Small intestine (tissue), 7 donors: ENCODE measurements at regions not wholly inside any gene's neighbourhood (a gene's known extent, or its start where the extent isn't known, plus 50 kb on each side); places are given as distances from the start of the nearest gene placed in this dataset.

Source experiments
- DNase-seq, 2 donors: peaks; one replicate each; pipeline versions ENCODE4 v3.0.0 to v3.0.0-alpha.2; 2013
- FAIRE-seq: peaks from 2 replicates; lab custom pipeline; 2012; peaks lifted over from hg19 to GRCh38; lab: Jason Lieb, UNC
- H3K27ac ChIP-seq, 3 donors: one replicate each; pipeline ENCODE4 v1.5.1; 2013; ENCODE audit warnings: low read length in 2 of 3, mild to moderate bottlenecking in 2 of 3, control low read depth in 1 of 3, inconsistent platforms in 1 of 3, low read depth in 1 of 3, moderate library complexity in 1 of 3
- H3K27me3 ChIP-seq, 3 donors: one replicate each; pipeline ENCODE4 v1.6.1; 2013; ENCODE audit warnings: low read length in 3 of 3, inconsistent platforms in 1 of 3; ENCODE audit not compliant: control insufficient read depth in 3 of 3, insufficient read depth in 3 of 3
- H3K36me3 ChIP-seq, 3 donors: one replicate each; pipeline ENCODE4 v1.6.1; 2013; ENCODE audit warnings: low read length in 3 of 3, inconsistent platforms in 1 of 3, low read depth in 1 of 3, mild to moderate bottlenecking in 1 of 3, moderate library complexity in 1 of 3; ENCODE audit not compliant: control insufficient read depth in 3 of 3, insufficient read depth in 2 of 3
- H3K4me1 ChIP-seq, 3 donors: one replicate each; pipeline ENCODE4 v1.6.1; 2013; ENCODE audit warnings: low read length in 2 of 3, inconsistent platforms in 1 of 3, low read depth in 1 of 3, mild to moderate bottlenecking in 1 of 3, moderate library complexity in 1 of 3; ENCODE audit not compliant: control insufficient read depth in 3 of 3, insufficient read depth in 2 of 3
- H3K4me3 ChIP-seq, 3 donors: one replicate each; pipeline ENCODE4 v1.5.1; 2013; ENCODE audit warnings: low read length in 3 of 3, control low read depth in 1 of 3, inconsistent platforms in 1 of 3, low read depth in 1 of 3, mild to moderate bottlenecking in 1 of 3, moderate library complexity in 1 of 3
- H3K9me3 ChIP-seq, 2 donors: one replicate each; pipeline ENCODE4 v1.6.1; 2013; ENCODE audit warnings: low read depth in 1 of 2, low read length in 1 of 2; ENCODE audit not compliant: control insufficient read depth in 2 of 2, insufficient read depth in 1 of 2
- WGBS, 3 donors: extraction: QIAGEN DNeasy Blood & Tissue Kit; methylation state at CpG; one replicate each; pipeline ENCODE4 v1.1.7; 2013; 5-methylcytosine and 5-hydroxymethylcytosine counted together
- donor health status: healthy with polysubstance abuse.
- donor health status: control.
- donor health status: control.
- donor health status: Bipolar disorder and iron deficiency.
- donor health status: healthy.

DNA sequence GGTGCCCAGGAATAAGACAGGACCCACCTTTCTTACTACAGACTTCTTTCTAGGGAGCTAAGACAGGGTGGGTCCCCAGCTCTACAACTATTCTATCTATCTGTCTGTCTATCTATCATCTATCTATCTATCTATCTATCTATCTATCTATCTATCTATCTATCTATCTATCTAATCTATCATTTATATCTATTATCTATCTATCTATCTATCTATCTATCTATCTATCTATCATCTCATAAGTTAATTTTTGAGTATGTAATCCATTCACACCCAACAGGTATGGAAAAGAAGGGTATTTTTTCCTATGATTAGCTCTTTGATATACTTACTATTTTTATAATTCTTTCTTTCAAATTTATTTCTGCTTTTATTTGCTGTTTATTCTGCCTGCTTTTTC is 55.9 kb downstream of the BAMBI start:
- no peak for DNase-seq
- FAIRE-seq: no peak
- Histone ChIP-seq H3K9me3 (peaks cover 0 to 4% of the 10 kb centered on the region in 2 donors), H3K4me1 (no peaks in the 10 kb centered on the region), H3K27me3 (no peaks in the 10 kb centered on the region), H3K36me3 (no peaks in the 10 kb centered on the region), H3K4me3 (no peak overlapping the region), H3K27ac (no peak overlapping the region)

DNA sequence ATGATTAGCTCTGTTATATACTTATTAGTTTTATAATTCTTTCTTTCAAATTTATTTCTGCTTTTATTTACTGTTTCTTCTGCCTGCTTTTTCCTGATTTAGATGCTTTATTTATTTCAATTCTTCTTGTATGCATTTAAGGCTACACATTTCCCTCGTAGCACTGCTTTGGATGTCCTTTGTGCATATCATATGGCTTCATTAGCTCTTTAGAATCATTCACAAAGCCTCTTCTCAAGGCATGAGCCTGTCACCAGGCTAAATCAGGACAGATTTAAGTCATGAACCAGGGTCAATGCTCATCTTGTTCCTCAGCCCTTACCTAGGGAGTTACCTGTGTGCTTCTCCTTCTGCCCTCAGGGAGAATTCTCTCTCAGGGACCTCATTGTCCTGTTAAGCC is 56.3 kb downstream of the BAMBI start:
- WGBS, 3 donors: 71 to 88% (median 74%) methylated on average over 1 of the region's 1 CpG
- FAIRE-seq (no peak), DNase-seq (no peak)
- Histone ChIP-seq H3K9me3 (peaks cover 0 to 4% of the 10 kb centered on the region in 2 donors), H3K4me1 (no peaks in the 10 kb centered on the region), H3K27me3 (no peaks in the 10 kb centered on the region), H3K4me3 (no peak overlapping the region), H3K27ac (no peak overlapping the region), H3K36me3 (no peaks in the 10 kb centered on the region)

DNA sequence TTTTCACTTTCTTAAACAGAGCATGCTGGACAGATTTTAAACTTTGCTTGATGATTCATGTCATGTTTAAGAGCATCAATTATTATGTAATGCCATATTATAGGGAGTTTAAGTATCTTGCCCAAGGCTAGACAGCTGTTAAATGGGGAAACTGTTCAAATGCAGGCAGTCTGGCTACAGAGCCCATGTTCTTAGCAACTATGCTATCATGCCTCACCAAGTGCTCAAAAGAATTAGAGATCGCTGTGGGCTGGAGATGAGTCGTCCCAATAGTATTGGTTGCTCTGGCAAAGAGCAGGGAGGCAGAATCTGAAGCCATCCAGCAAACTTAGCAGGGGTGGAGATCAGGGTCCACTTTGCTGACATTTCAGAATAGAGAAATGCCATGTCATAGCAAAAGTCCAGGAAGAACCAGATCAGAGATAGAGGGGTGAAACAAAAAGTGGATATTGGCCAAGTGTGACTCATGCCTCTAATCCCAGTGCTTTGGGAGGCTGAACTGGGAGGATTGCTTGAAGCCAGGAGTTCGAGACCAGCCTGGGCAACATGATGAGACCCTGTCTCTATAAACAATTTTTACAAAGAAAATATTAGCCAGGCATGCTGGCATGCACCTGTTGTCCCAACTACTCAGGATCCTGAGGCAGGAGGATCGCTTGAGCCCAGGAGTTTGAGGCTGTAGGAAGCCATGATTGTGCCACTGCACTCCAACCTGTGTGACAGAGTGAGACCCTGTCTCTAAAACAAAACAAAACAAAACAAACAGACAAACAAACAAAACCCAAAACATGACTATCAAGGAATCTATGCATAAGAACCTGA is 57.8 kb downstream of the BAMBI start:
- H3K4me3 ChIP-seq: no peak overlapping the region
- H3K9me3 ChIP-seq: peaks cover 0 to 4% of the 10 kb centered on the region in 2 donors
- 39 to 49% (median 45%) methylated on average over 4 of the region's 4 CpGs for WGBS, 3 donors
- no peaks in the 10 kb centered on the region for H3K36me3 ChIP-seq
- FAIRE-seq: no peak
- DNase-seq: no peak
- no peaks in the 10 kb centered on the region for H3K27me3 ChIP-seq
- no peaks in the 10 kb centered on the region for H3K4me1 ChIP-seq
- peak overlapping the region in 1 of 3 donors; percentile 12 for H3K27ac ChIP-seq

DNA sequence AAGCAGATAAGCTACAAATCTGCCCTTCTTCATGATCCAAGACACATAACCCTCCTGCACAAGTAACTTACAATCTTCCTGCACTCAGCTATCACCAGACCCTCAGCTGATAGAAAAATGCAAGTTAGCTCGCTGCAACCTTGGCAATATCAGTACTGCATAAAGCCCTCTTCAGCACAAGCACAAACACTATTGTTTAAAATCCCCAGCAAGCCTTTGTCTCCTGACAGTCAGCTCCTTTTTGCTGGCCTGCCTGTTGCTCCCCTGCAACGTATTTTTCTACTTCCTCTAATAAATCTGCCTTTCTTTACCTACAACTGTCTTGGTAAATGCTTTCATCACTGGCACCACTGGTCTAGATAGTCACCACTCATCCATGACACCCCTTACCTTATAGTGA is 59.8 kb downstream of the BAMBI start:
- Histone ChIP-seq H3K36me3 (no peaks in the 10 kb centered on the region), H3K27me3 (no peaks in the 10 kb centered on the region), H3K27ac (no peak overlapping the region), H3K9me3 (peaks cover 0 to 4% of the 10 kb centered on the region in 2 donors), H3K4me3 (no peak overlapping the region), H3K4me1 (no peaks in the 10 kb centered on the region)
- DNase-seq: no peak
- FAIRE-seq: no peak
- 44 to 51% (median 48%) methylated on average over 2 of the region's 2 CpGs for WGBS, 3 donors

DNA sequence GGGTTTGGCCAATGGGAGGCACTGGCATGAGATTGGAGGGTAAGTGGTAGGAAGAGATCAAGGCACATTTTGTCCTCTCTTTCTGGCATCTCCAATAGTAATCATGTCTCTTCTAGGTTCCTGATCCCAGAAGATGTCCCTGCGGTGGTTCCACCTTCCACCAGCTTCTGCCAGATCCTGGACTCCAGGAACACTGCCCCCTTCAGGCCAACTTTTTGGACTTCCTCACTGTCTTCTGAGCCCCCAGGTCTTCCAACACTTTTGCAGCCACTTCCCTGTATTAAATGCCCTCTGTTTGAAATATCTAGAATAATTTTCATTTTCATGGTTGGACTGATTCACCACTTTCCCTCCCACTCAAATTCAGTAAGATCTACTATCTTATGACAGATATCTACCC is 60.9 kb downstream of the BAMBI start:
- Histone ChIP-seq H3K4me3 (no peak overlapping the region), H3K36me3 (no peaks in the 10 kb centered on the region), H3K9me3 (peaks cover 0 to 4% of the 10 kb centered on the region in 2 donors), H3K27me3 (no peaks in the 10 kb centered on the region), H3K27ac (no peak overlapping the region), H3K4me1 (no peaks in the 10 kb centered on the region)
- FAIRE-seq (no peak), DNase-seq (no peak)
- 83 to 95% (median 91%) methylated on average over 1 of the region's 1 CpG for WGBS, 3 donors

DNA sequence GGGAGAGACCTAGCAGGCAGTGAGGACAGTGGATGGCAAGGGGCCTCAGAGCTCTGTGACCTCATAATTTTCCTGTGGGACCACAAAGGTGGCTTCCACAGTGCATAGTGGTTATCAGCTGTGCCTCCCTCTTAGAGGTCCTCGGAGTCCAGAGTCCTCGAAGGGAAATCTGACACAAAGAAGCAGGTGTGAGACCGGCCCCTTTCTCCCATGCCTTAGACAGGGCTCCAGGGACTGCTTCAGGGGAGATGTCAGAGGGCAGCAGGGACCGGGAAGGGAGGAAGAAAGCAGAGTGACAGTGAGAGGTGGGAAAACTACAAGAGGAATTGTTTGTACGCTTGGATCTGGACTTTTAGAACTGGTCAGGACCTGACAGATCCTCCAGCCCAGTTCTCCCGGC is 66.3 kb downstream of the BAMBI start:
- 9 to 57% (median 43%) methylated on average over 6 of the region's 6 CpGs for WGBS, 3 donors
- H3K9me3 ChIP-seq: peaks cover 0 to 6% of the 10 kb centered on the region in 2 donors
- H3K27ac ChIP-seq: peak overlapping the region in 1 of 3 donors; percentile 71
- FAIRE-seq: no peak
- no peaks in the 10 kb centered on the region for H3K27me3 ChIP-seq
- no peaks in the 10 kb centered on the region for H3K36me3 ChIP-seq
- H3K4me1 ChIP-seq: peaks cover 0 to 13% (median 0%) of the 10 kb centered on the region in 3 donors
- DNase-seq: peak in 1 of 2 donors; percentile 78
- peak overlapping the region in 1 of 3 donors; percentile 9 for H3K4me3 ChIP-seq

DNA sequence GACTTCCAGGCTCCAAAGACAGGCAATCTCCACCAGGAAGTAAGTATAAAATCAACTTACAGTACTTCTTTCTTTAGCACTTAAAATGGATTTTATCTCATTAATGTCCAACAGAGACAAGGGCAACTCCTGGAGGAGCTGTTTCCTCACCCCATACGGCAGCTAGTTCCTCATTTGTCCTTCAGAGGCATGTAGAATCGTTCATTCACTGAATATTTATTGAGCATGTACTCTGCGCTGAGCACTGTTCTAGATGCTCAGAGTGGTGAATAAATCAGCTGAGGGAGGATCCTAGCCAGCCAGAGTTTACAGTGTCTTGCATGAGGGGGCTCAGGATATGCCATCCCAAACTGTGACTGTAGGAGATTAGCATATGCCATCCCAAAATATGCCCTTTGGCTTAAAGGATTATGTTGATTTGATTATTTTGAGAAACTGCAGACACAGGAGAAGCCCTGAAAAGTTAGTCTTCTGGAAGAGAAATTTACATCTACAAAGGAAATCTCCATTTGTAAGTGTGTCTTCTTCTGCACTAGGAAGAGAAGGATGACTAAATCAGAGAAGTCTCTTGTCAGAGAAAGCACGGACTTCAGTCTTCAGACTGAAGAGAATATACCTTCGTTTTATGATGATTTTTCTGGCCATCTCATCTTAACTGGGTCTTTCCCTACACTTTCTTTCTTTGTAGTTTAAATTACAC is 66.9 kb downstream of the BAMBI start:
- no peak for FAIRE-seq
- no peaks in the 10 kb centered on the region for H3K27me3 ChIP-seq
- DNase-seq: no peak
- H3K9me3 ChIP-seq: peaks cover 0 to 6% of the 10 kb centered on the region in 2 donors
- peaks cover 0 to 13% (median 0%) of the 10 kb centered on the region in 3 donors for H3K4me1 ChIP-seq
- H3K27ac ChIP-seq: peak overlapping the region in 1 of 3 donors; percentile 71
- 48 to 64% (median 52%) methylated on average over 5 of the region's 5 CpGs for WGBS, 3 donors
- H3K4me3 ChIP-seq: peak overlapping the region in 1 of 3 donors; percentile 9
- H3K36me3 ChIP-seq: no peaks in the 10 kb centered on the region

DNA sequence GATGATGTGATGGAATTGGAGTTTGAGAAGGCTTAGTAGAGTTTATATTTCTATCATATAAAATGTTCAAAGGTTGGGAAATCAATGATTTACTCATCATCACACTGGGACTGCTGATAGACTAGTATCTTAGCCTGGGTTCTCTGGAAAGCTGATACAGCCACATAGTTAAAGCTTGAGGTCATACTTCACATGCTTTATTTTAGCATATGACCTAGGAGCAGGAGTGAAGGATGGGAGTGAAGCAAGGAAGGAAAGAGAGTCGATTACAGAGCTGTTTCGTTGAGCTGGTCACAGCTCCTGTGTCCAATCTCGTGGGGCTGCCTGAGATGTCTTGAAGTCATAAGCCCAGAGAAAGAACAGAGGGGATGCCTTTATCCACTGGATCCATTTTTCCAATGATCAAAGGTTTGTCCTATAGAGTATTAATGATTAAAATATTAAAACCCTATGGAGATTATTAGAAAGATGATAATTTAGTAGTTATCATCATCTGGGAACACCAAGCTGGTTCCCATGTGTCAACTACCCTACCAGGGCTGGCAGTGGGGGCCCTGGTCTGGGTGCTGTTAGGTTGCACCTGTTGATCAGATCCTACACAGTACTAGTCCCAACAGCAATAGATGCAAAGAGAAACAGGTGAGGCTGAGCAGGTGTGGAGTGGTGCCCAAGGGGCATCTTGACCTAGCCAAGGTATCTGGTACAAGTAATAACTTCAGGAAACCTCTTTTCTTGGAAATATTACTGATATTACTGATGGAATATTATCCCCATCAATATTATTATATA is 77.8 kb downstream of the BAMBI start:
- Histone ChIP-seq H3K27me3 (no peaks in the 10 kb centered on the region), H3K4me1 (peaks cover 0 to 5% (median 0%) of the 10 kb centered on the region in 3 donors), H3K9me3 (peaks cover 0 to 3% of the 10 kb centered on the region in 2 donors), H3K36me3 (no peaks in the 10 kb centered on the region), H3K4me3 (no peak overlapping the region), H3K27ac (peak overlapping the region in 1 of 3 donors; percentile 30)
- 51 to 74% (median 63%) methylated on average over 3 of the region's 3 CpGs for WGBS, 3 donors
- FAIRE-seq (no peak), DNase-seq (peak in 1 of 2 donors; percentile 53)
